ENCODE measurements at regions not wholly inside any gene's neighbourhood (a gene's known extent, or its start where the extent isn't known, plus 50 kb on each side); places are given as distances from the start of the nearest gene placed in this dataset.

- TF ChIP-seq CTCF (IDR thresholded peaks at IDR 0.05; ENCODE audit: insufficient read depth, low read length, severe bottlenecking), result no peak
- DNase-seq (ENCODE audit: low read depth), result peak; percentile 39
- FAIRE-seq, result no peak
- no peaks in the 10 kb centered on the region for H3K36me3 ChIP-seq (ENCODE audit: control insufficient read depth, insufficient read depth, low read length)
- H3K4me3 ChIP-seq (ENCODE audit: low read depth, low read length), result no peak overlapping the region
- no peaks in the 10 kb centered on the region for H3K27me3 ChIP-seq (ENCODE audit: control insufficient read depth, insufficient read depth, low read length)
Observed at GRCh38 chr5:58348996-58349728, 110.7 kb downstream of the PLK2 start.

GRCh38 chr5:58346041-58346440 is 113.8 kb downstream of the PLK2 start:
- H3K4me3 ChIP-seq (ENCODE audit: low read depth, low read length), result no peak overlapping the region
- H3K36me3 ChIP-seq (ENCODE audit: control insufficient read depth, insufficient read depth, low read length), result no peaks in the 10 kb centered on the region
- DNase-seq (ENCODE audit: low read depth), result no peak
- no peak for FAIRE-seq
- H3K27me3 ChIP-seq (ENCODE audit: control insufficient read depth, insufficient read depth, low read length), result no peaks in the 10 kb centered on the region
- no peak for TF ChIP-seq CTCF (IDR thresholded peaks at IDR 0.05; ENCODE audit: insufficient read depth, low read length, severe bottlenecking)

DNA sequence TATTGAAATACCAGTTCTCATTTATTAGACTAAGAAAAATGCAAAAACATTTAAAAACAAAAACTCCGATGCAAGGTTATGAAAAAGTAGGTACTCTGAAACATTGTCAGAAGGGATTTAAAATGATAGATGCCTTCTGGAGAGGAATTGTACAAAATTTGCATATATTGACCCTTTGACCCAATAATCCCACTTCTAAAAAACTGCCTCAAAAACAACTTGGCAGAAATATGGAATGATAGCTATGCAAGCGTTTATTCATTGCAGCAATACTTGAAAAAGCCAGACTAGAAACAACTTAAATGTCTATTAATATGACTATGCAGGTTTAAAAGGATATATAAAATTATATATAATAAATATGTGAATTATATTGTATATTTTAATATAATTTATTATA is 118.4 kb downstream of the PLK2 start:
- H3K27me3 ChIP-seq (ENCODE audit: control insufficient read depth, insufficient read depth, low read length), result no peaks in the 10 kb centered on the region
- FAIRE-seq (no peak), DNase-seq (ENCODE audit: low read depth) (no peak)
- no peak overlapping the region for H3K4me3 ChIP-seq (ENCODE audit: low read depth, low read length)
- TF ChIP-seq CTCF (IDR thresholded peaks at IDR 0.05; ENCODE audit: insufficient read depth, low read length, severe bottlenecking), result no peak
- H3K36me3 ChIP-seq (ENCODE audit: control insufficient read depth, insufficient read depth, low read length), result no peaks in the 10 kb centered on the region

DNA sequence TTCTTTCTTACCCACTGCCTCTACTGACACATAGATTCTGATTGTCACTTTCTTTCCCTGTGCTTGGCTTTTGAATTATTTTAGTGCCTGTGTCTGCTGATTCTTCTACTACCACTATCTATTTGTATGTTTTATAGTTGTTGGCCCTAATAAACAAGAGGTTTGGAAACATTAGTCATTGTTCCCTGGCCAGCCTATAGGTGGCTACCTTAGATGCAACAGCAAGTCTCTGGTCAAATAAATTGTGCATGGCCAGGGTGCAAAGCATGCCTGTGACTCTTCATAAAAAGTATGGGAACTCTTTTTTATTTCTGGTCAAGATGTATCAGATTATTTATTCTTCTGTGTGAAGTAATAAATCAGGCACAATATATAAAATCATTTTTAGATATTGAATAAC is 124.4 kb downstream of the PLK2 start:
- no peak overlapping the region for H3K4me3 ChIP-seq (ENCODE audit: low read depth, low read length)
- H3K36me3 ChIP-seq (ENCODE audit: control insufficient read depth, insufficient read depth, low read length), result no peaks in the 10 kb centered on the region
- DNase-seq (ENCODE audit: low read depth) (peak; percentile 52), FAIRE-seq (no peak)
- H3K27me3 ChIP-seq (ENCODE audit: control insufficient read depth, insufficient read depth, low read length), result no peaks in the 10 kb centered on the region
- TF ChIP-seq CTCF (IDR thresholded peaks at IDR 0.05; ENCODE audit: insufficient read depth, low read length, severe bottlenecking), result peak; percentile 36

DNA sequence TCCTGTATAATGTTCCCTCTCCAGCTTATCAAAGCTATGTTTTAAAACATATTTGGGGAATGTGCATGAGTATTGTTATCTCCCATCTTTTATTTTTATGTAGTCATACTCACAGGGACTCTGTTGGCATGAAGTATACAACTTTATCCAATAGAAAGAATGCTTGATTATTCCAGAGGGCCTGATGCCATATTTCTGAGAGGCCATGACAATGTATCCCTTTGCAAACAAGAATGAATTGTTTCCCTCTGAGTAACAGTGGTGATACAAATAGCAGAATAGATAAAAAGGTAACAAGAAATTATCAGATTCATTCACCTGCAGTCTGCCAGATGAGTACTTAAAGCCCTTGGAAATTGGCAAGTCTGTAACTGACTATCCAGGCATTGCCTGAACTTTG is 125.9 kb downstream of the PLK2 start:
- Histone ChIP-seq H3K27me3 (ENCODE audit: control insufficient read depth, insufficient read depth, low read length) (no peaks in the 10 kb centered on the region), H3K36me3 (ENCODE audit: control insufficient read depth, insufficient read depth, low read length) (no peaks in the 10 kb centered on the region), H3K4me3 (ENCODE audit: low read depth, low read length) (no peak overlapping the region)
- DNase-seq (ENCODE audit: low read depth) (peak; percentile 26), FAIRE-seq (no peak)
- no peak for TF ChIP-seq CTCF (IDR thresholded peaks at IDR 0.05; ENCODE audit: insufficient read depth, low read length, severe bottlenecking)

- Histone ChIP-seq H3K27me3 (ENCODE audit: control insufficient read depth, insufficient read depth, low read length) (no peaks in the 10 kb centered on the region), H3K4me3 (ENCODE audit: low read depth, low read length) (no peak overlapping the region), H3K36me3 (ENCODE audit: control insufficient read depth, insufficient read depth, low read length) (no peaks in the 10 kb centered on the region)
- TF ChIP-seq CTCF (IDR thresholded peaks at IDR 0.05; ENCODE audit: insufficient read depth, low read length, severe bottlenecking), result no peak
- DNase-seq (ENCODE audit: low read depth) (peak; percentile 96), FAIRE-seq (no peak)
Observed at GRCh38 chr5:58330781-58331180, 129.1 kb downstream of the PLK2 start.
